H1 (cell line): ENCODE measurements at regions not wholly inside any gene's neighbourhood (a gene's known extent, or its start where the extent isn't known, plus 50 kb on each side); places are given as distances from the start of the nearest gene placed in this dataset.

Experiments
- CTBP2 ChIP-seq: IDR thresholded peaks from 2 replicates; pipeline ENCODE4 v1.7.0; 2011; ENCODE audit warnings: borderline replicate concordance, mild to moderate bottlenecking, moderate library complexity, mixed read lengths, low read length; ENCODE audit not compliant: insufficient read depth, insufficient read length
- EP300 ChIP-seq, 2 experiments: IDR thresholded peaks; 1 replicate in 1 of 2; 2 replicates in 1 of 2; pipeline ENCODE4 v1.6.1; 2011 to 2012; ENCODE audit warnings: low read depth in 2 of 2, low read length in 2 of 2, mild to moderate bottlenecking in 2 of 2, borderline replicate concordance in 1 of 2, inconsistent platforms in 1 of 2, moderate library complexity in 1 of 2

GRCh38 chr16:9412915-9413264 is 321.4 kb downstream of the HAPSTR1 start (continued):
- TF ChIP-seq CTBP2 = no peak
- TF ChIP-seq EP300 (IDR thresholded peaks at IDR 0.05; ENCODE audit: borderline replicate concordance in 1 of 2, low read depth in 2 of 2, low read length in 2 of 2) = no peak
